ENCODE measurements at regions not wholly inside any gene's neighbourhood (a gene's known extent, or its start where the extent isn't known, plus 50 kb on each side); places are given as distances from the start of the nearest gene placed in this dataset.
"Not testable (repeated sequence)": the region's sequence is repeated elsewhere in the genome, so short reads cannot be mapped to it uniquely, and the experiment has no call there.

DNA sequence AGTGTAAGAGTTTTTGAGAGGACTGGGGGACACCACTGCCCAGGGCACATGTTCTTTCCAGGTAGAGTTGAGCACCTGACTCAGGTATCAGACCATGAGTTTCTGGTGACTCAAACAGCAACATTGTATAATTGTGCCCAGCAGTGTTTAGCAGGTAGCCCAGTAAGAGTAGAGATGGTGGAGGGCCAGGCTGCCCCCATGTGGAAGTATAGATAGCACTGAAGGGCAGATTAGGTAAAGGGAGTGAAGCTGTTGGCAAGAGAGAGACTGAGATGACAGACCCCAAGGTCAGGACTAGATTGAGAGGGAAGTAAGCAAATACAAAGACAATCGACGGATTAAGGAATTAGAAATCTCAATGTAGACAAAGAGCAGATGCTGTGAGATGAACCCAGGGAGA lies 74.6 kb downstream of the TRIM42 start:
- no peak for DNase-seq (ENCODE audit: low spot score)

DNA sequence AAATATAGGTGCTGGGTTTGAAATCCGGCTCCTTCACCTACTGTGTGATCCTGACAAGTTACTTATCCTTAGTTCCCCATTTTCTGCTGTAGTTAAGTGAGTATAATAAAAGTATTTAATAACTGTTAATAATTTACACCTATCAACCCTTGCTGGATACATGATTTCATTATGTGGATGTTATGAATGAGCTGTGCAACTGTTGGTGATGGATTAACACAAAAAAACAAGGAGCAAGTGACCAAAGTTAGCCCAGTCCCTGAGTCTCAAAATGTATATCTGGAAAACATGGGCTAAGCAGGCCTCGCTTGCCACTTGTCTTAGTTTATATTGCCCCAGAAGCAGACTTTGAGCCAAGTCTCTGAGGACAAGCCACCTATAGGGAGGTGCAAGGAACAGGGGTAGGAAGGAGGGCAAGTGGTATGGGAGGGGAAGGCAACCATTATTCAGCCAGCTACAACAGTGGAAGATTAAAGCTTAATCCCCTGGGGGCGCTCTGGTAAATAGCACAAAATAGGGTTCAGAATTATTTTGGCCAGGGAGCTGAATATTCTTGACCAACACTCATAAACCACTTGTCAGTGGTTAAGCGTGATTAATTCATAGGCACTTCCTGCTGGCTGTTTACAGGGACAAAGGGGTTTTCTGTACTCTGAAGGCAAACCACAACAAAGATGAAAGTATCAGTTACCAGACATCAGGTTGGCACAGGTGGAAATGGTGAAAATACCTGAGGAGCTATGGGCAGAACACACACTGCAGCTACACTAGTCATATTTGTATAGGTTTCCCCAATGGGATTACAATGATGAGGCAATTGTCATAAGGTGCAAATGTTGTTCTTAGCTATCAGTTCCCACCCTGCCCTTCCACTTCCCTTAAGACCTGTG lies 76.2 kb downstream of the TRIM42 start:
- DNase-seq (ENCODE audit: low spot score): no peak

DNA sequence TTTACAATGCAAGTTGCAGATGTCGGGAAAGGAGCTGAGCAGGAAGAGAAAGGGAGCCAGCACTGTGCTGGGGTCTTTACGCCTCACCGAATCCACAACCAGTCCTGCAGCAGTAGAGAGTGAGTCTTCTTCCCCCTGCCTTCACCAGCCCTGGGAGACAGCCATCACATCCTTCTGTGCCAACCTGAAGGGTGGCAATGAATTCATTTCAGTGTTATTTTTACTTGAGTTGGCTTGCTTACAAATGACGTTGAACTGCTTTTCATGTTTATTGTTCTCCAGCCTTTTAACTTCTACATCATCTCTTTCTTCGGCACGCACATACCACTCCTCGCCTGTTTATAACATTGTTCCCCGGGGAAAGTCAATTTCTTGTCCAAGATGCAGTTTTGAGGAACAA lies 77.1 kb downstream of the TRIM42 start:
- DNase-seq (ENCODE audit: low spot score): no peak

DNA sequence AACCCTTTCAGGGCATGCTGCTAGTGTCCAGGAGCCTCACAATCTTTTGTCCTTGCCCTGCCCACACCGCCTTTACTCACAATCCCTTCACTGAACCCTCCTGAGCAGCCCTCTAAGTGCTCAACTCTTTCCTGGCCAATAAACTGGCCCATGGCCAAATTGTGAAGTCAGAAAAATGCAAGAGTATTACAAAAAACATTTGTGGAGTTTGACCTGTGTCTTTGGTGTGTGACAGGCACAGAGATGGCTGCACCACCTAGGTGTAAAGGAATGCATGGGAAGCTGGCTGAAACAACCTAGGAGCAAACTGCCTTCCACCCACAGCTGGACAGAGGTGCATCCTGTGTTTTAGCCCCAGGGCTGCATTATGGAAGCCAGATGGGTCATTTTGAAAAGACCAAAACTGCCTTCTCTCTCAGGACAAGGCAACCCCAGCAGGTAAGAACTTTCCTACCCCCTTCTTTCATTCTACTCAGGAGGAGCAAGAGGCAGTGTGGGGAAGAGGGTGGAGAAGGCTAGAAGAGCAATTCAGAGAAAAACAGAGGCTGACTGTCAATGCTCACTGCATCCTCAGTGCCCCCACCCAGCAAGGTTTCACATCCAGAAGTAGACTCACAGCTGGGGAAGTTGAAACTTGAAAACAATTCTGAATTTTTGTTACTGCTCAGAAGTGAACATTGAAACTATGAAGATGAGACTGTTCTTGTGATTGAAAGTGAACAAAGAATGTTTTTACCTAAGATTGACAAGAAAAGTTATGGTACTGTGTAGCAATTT lies 78.6 kb downstream of the TRIM42 start:
- DNase-seq (ENCODE audit: low spot score): no peak

DNA sequence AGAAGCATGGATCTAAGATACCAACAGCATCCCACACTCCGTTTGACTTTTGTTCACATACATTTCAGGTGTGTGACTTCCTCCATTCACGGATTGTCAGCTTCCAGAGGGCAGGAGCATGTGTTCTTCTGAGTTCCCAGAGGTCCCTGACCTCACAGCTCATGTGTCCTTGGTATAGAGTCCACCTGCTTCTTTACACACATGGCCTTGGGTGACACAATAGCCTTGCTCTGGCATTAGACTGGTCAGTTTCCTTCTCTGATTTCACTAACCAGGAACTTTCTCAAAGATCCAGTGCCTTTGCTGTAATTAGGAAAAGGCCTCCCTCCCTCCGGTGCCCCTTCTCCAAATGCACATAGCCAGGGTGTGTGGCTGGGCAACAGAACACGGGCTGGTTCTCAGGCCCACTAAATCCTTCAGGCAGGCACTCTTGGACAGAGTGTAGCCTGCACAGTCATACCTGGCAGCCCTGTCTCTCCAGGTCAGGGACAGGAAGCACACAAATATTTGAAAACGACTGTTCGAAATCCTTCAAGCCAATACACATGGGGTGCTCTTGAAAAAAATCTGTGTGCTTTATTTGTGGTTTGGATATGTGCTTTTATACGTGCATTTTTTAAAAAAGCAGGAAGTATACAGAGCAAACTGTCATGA lies 81.1 kb downstream of the TRIM42 start:
- DNase-seq (ENCODE audit: low spot score): no peak

DNA sequence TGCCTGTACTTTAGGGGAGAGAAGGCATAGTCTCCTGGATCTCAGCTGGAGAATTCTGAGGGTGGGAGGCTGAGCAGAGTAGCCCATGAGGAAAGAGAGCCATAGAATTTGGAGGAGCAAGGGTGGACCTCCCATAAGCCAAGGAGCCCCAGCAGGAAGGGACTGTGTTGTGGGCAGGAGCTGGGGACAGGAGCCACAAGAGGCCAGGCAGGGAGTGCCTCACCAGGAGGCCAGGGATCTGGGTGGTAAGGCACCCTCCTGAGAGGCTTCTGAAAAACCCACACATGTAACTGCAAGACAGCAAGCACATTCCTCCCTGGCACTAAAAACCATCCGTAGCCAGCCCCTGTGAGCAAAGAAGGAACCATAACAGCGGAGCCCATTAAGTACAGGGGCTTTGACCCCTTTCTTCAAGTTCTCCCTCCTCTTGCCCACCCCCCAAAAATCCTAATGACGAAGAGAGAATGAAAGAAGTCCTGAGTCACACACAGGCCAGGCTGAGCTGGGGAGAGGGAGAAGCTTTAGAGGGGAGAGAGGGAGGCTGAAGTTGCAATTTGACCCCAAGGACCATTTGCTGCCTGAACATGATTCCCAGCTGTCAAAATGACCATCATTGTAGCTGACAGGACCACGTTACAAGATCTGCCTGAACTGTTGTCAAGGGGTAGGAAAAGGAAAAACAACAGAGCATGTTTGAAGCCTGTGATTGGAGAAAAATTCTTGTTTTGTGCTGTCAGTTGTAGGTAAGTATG lies 82.6 kb downstream of the TRIM42 start:
- no peak for DNase-seq (ENCODE audit: low spot score)

DNA sequence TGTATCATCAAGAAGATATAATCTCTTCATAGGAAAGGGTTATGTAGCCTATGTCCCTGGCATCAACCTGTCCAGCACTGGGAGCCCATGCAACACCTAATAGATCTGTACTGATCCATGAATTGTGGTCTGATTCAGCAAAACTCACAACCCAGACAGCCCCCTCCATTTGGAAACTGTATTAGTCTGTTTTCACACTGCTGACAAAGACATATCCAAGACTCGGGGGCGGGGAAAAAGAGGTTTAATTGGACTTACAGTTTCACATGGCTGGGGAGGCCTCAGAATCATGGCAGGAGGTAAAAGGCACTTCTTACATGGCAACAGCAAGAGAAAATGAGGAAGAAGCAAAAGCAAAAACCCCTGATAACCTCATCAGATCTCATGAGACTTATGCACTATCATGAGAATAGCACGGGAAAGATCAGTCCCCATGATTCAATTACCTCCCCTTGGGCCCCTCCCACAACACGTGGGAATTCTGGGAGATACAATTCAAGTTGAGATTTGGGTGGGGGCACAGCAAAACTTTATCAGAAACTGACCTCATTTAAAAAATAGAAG lies 83.3 kb downstream of the TRIM42 start:
- no peak for DNase-seq (ENCODE audit: low spot score)

DNA sequence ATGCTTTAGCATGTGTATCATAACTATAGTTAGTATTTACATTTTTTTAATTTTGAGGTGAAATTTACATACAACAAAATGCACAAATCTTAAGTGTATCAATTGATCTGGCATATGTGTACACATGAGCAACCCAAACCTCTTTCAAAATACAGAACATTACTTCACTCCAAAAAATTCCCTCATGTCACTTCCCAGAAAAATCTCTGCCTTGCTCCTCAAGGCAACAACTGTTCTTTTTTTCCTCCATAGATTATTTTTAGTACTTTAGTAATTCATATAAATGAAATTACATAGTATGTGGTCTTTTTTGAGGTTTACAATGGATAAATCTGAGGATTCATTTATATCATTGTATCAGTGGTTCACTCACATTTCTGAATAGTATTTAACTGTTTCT lies 84.9 kb downstream of the TRIM42 start:
- DNase-seq (ENCODE audit: low spot score): no peak

DNA sequence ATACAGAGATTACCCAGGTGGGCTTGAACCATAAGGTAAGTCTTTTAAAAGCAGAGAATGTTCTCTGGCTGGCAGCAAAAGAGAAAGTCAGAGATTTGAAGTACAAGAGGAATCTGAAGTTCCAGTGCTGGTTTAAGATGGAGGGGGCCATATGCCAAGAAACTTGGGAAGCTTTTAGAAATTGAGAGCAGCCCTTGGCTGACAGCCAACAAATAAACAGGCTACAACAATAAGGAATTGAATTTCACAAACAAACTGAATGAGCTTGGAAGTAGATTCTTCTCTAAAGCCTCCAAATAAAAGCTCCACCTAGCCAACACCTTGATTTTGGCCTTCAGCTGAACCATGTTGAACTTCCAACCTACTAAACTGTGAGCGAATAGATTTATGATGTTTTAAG lies 85.7 kb downstream of the TRIM42 start:
- DNase-seq (ENCODE audit: low spot score): no peak

DNA sequence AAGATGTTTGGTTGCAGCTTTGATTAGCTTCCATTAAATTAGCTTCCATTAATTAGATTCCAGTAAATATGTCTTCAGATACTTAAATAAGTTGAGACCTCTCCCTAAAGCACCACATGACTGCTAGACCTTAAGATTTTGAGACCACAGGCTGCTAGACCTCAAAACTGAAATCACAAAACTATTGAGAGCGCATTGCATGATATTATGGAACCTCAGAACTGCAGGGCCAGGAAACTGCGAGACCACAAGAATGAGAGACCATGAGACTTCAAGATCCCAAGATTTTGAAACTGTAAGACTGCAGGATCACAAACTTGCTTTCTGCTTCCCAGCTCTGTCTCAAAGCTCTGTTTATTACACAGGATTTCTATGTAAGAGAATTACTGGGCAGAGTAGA lies 87.4 kb downstream of the TRIM42 start:
- no peak for DNase-seq (ENCODE audit: low spot score)

DNA sequence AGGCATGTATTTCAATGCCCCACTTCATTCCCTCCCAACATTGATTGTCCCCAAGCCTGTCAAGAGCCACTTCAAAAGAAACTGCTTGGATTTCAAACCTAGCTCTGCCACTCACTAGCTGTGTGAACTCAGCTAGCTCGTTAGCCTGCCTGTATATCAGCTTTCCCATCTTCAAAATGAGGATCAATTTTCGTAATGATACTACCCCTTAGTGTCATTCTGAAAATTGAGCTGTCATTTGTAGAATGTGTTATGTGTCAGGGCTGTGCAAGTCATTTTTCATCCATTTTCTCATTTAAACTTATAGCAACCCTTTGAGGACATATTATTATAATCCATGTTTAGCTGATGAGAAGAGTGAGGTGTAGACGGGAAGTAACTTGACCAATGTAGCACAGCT lies 88.6 kb downstream of the TRIM42 start:
- DNase-seq (ENCODE audit: low spot score): no peak

DNA sequence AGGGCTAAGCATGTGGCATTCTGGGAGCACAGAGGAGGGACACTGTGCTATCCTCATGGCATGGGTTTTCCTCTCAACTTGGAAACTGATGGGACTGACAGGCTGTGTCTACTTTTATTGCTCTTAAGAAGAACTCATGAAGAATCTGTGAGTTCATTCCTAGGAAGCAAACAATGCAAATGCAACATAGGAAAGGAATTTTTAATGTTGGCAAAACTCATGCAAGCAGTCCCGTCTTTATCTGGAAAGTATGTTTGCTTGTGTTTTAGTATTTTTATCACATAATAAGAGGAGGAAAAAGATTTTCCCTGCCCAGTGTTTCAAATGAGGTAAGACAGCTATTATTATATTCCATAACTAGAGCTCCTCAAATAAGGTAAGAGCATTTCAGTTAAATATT lies 89.7 kb downstream of the TRIM42 start:
- no peak for DNase-seq (ENCODE audit: low spot score)

DNA sequence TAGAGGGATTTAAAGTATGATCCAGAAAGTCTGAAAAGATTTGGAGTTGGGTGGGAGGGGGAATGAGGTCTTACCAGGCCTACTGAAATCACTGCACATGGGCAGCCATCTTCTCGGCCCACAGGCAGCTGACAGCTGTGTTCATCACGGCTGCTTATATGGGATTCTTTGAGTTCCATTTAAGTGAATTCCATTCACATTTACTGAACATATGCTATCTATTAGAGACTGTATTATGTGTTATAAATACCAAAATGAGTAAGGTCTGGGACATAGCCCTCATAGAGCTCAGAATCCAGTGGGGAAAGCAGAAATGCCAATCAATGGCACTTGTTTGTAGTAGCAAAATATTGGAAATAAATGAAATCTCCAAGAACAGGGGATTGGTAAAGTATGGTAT lies 91.1 kb downstream of the TRIM42 start:
- no peak for DNase-seq (ENCODE audit: low spot score)

DNA sequence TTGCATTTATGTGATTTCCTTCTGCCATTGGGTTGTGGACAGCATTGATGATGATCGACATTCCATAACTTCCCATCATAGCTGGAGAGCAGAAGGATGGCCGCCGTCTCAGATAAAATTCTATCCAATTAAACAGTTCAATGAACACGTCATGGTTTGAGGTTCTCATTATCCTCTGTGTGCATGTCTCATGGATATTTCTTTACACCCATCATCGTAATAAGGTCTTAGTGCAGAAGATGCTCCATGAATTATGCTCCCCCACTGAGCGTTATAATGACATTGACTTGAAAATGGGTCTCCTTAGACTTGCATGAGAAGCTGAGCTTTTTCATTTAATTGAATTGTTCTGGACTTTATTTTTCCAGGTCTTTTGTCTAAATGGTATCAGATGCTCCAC lies 92.1 kb downstream of the TRIM42 start:
- DNase-seq (ENCODE audit: low spot score): no peak

DNA sequence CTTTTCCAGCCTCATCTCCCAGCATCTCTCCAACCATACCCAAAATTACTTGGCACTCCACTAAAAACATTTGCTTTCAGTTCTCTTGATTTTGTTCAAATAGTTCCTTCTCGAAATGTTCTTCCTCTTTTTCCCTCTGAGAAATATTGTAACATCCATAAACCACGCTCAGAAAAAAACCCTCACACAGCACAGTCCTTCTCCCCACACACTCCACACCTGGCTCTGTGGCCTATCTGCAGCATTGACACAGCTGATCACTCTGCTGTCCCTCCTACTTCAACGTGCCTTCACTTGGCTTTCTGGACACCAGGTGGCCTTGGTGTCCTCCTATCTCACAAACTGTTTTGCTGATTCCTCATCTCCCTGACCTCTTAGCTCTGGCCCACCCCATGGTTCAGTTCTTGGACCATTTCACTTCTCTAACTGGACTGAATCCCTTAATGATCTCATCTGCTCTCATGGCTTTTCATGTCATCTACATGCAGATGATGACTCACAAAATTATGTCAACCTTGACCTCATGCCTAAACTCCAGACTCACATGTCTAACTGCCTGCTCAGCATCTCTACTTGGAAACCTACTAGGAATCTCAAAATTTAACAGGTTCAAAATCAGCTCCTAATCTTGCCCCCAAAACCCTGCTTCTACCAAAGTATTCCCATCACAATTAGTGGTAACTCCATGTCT lies 93.3 kb downstream of the TRIM42 start:
- DNase-seq (ENCODE audit: low spot score): no peak

DNA sequence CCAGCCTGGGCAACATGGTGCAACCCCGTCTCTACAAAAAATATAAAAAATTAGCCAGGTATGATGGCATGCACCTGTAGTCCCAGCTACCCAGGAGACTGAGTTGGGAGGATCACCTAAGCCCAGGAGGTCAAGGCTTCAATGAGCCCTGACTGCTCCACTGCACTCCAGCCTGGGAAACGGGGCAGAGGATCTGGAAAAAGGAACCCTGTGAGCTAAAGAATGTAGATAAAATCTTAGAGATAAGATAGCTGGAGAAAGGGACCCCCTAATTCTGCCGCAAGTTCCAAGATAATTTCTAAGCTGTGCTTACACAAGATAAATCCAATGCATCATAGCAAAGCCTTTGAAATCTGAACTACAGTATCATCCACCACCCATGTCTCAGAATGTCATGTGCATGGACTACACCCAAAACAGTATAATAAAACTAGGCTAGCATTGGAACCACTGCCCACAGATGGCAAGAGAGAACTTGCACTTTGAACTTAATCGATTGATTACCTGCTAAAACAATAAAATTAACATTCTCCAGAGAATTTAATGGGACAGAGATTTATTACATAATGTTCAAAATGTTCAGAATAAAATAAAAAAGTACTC lies 99.9 kb downstream of the TRIM42 start:
- no peak for DNase-seq (ENCODE audit: low spot score)

DNA sequence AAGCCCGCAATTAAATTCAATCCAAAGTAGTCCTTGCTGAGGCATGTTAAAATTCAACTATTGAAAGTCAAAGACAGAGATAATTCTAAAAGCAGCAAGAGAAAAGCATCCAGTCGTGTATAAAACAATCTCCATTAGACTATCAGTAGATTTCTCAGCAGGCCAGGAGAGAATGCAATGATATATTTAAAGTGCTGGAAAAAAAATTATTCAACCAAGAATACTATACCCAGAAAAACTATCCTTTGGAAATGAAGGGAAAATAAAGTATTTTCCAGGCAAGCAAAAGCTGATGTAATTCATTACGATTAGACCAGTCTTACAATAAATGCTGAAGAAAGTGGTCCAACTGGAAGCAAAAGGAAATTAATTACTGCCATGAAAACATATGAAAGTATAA lies 113.5 kb downstream of the TRIM42 start:
- no peak for DNase-seq (ENCODE audit: low spot score)

DNA sequence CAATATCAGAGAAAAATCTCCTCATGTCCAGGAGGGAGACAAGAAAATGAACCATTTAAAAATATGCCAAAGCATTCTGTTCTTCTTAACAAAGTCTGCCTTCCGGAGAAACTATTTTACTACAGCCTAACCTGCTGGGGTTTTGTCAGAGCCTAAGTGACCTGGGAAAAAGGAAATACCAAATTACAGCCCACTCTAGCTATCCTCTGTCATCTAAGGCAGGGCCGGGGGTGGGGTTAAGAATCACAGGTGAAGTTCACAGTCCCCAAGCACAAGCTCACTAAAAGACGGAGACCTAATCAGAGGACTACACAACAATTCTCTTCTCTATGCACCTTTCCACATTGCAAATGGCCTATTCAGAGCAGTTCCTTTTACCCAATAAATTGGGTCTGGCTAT lies 116.6 kb downstream of the TRIM42 start:
- DNase-seq (ENCODE audit: low spot score): no peak

DNA sequence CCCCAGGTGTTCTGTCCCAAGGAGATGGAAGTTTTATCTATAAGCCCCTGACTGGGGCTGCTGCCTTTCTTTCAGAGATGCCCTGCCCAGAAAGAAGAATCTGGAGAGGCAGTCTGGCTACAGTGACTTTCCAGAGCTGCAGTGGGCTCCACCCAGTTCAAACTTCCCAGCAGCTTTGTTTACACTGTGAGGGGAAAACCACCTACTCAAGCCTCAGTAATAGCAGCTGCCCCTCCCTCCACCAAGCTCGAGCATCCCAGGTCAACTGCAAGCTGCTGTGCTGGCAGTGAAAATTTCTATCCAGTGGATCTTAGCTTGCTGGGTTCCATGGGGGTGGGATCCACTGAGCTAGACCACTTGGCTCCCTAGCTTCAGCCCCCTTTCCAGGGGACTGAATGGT lies 125.0 kb downstream of the TRIM42 start:
- DNase-seq (ENCODE audit: low spot score): not testable (repeated sequence)

DNA sequence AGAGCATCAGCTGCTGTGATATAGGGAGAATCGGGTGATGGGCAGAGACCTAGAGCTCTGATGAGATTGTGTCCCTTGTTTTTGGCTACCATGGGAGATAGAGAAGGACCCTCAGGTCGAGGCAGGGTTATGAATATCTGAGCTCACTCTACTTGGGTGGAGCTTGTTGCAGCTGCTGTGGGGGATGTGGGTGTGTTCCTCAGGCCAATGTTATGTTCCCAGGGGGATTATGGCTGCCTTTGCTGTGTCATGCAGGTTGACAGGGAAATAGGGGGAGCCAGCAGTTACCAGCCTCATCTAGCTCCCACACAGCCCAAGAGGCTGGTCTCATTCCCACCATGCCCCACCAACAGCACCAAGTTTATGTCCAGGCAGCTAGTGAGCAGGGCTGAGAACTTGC lies 131.5 kb downstream of the TRIM42 start:
- DNase-seq (ENCODE audit: low spot score): no peak
